ENCODE measurements at regions not wholly inside any gene's neighbourhood (a gene's known extent, or its start where the extent isn't known, plus 50 kb on each side); places are given as distances from the start of the nearest gene placed in this dataset.
"Not testable (repeated sequence)": the region's sequence is repeated elsewhere in the genome, so short reads cannot be mapped to it uniquely, and the experiment has no call there.

- Histone ChIP-seq H3K9me3 (ENCODE audit: control insufficient read depth in 4 of 4, low read length in 3 of 4) (peaks cover 0 to 2% (median 0%) of the 10 kb centered on the region in 4 donors), H3K36me3 (ENCODE audit: control insufficient read depth in 4 of 4, insufficient read depth in 3 of 4, low read depth in 1 of 4, low read length in 3 of 4) (no peaks in the 10 kb centered on the region), H3K9ac (ENCODE audit: low read depth in 1 of 2, low read length in 2 of 2) (no peak overlapping the region), H3K27me3 (ENCODE audit: control insufficient read depth in 4 of 4, insufficient read depth in 4 of 4, low read length in 3 of 4) (peaks cover 0 to 2% (median 0%) of the 10 kb centered on the region in 4 donors), H3K4me1 (ENCODE audit: control insufficient read depth in 4 of 4, insufficient read depth in 4 of 4, low read length in 3 of 4) (no peaks in the 10 kb centered on the region), H3K27ac (ENCODE audit: low read depth in 1 of 2, low read length in 2 of 2) (no peak overlapping the region), H3K4me3 (ENCODE audit: low read depth in 1 of 3, low read length in 3 of 3) (no peak overlapping the region)
- DNase-seq (ENCODE audit: low spot score) = no peak
- 74% methylated on average over 4 of the region's 4 CpGs for WGBS
- TF ChIP-seq FOXA1 (IDR thresholded peaks at IDR 0.05) (no peak), TAF1 (conservative IDR thresholded peaks at IDR 0.05) (no peak)
These were observed 2541.1 kb downstream of the PCDH9 start for GRCh38 chr13:64688893-64689677.

- H3K9ac ChIP-seq (ENCODE audit: low read depth in 1 of 2, low read length in 2 of 2); H3K36me3 ChIP-seq (ENCODE audit: control insufficient read depth in 4 of 4, insufficient read depth in 3 of 4, low read depth in 1 of 4, low read length in 3 of 4); H3K9me3 ChIP-seq (ENCODE audit: control insufficient read depth in 4 of 4, low read length in 3 of 4); H3K27ac ChIP-seq (ENCODE audit: low read depth in 1 of 2, low read length in 2 of 2); H3K4me1 ChIP-seq (ENCODE audit: control insufficient read depth in 4 of 4, insufficient read depth in 4 of 4, low read length in 3 of 4); H3K27me3 ChIP-seq (ENCODE audit: control insufficient read depth in 4 of 4, insufficient read depth in 4 of 4, low read length in 3 of 4); DNase-seq (ENCODE audit: low spot score); H3K4me3 ChIP-seq (ENCODE audit: low read depth in 1 of 3, low read length in 3 of 3): not testable (repeated sequence)
- WGBS = 70% methylated on average over 4 of the region's 4 CpGs
These were observed 2543.6 kb downstream of the PCDH9 start for GRCh38 chr13:64686536-64686935.

- no peak overlapping the region for H3K9ac ChIP-seq (ENCODE audit: low read depth in 1 of 2, low read length in 2 of 2)
- TF ChIP-seq NR2F2 (IDR thresholded peaks at IDR 0.05) (no peak), HNF4A (conservative IDR thresholded peaks at IDR 0.05) (no peak), SP1 (IDR thresholded peaks at IDR 0.05) (no peak), YY1 (IDR thresholded peaks at IDR 0.05) (no peak), FOXA1 (IDR thresholded peaks at IDR 0.05) (no peak), FOXA2 (IDR thresholded peaks at IDR 0.05) (no peak), EGR1 (IDR thresholded peaks at IDR 0.05; ENCODE audit: low read depth in 2 of 2) (no peak), CTCF (IDR thresholded peaks at IDR 0.05; ENCODE audit: low read depth, low read length, missing input control) (no peak)
- WGBS = 55% methylated on average over 7 of the region's 7 CpGs
- H3K27me3 ChIP-seq (ENCODE audit: control insufficient read depth in 4 of 4, insufficient read depth in 4 of 4, low read length in 3 of 4) = no peaks in the 10 kb centered on the region
- H3K27ac ChIP-seq (ENCODE audit: low read depth in 1 of 2, low read length in 2 of 2) = no peak overlapping the region
- H3K9me3 ChIP-seq (ENCODE audit: control insufficient read depth in 4 of 4, low read length in 3 of 4) = no peaks in the 10 kb centered on the region
- no peaks in the 10 kb centered on the region for H3K4me1 ChIP-seq (ENCODE audit: control insufficient read depth in 4 of 4, insufficient read depth in 4 of 4, low read length in 3 of 4)
- no peaks in the 10 kb centered on the region for H3K36me3 ChIP-seq (ENCODE audit: control insufficient read depth in 4 of 4, insufficient read depth in 3 of 4, low read depth in 1 of 4, low read length in 3 of 4)
- DNase-seq (ENCODE audit: low spot score) = no peak
- no peak overlapping the region for H3K4me3 ChIP-seq (ENCODE audit: low read depth in 1 of 3, low read length in 3 of 3)
These were observed 2545.3 kb downstream of the PCDH9 start for GRCh38 chr13:64684685-64685431.

- no peaks in the 10 kb centered on the region for H3K4me1 ChIP-seq (ENCODE audit: control insufficient read depth in 4 of 4, insufficient read depth in 4 of 4, low read length in 3 of 4)
- no peaks in the 10 kb centered on the region for H3K9me3 ChIP-seq (ENCODE audit: control insufficient read depth in 4 of 4, low read length in 3 of 4)
- 52% methylated on average over 3 of the region's 3 CpGs for WGBS
- no peak for DNase-seq (ENCODE audit: low spot score)
- no peak overlapping the region for H3K27ac ChIP-seq (ENCODE audit: low read depth in 1 of 2, low read length in 2 of 2)
- TF ChIP-seq SP1 (IDR thresholded peaks at IDR 0.05) (no peak), RAD21 (IDR thresholded peaks at IDR 0.05) (no peak)
- no peaks in the 10 kb centered on the region for H3K36me3 ChIP-seq (ENCODE audit: control insufficient read depth in 4 of 4, insufficient read depth in 3 of 4, low read depth in 1 of 4, low read length in 3 of 4)
- H3K4me3 ChIP-seq (ENCODE audit: low read depth in 1 of 3, low read length in 3 of 3) = no peak overlapping the region
- H3K9ac ChIP-seq (ENCODE audit: low read depth in 1 of 2, low read length in 2 of 2) = no peak overlapping the region
- no peaks in the 10 kb centered on the region for H3K27me3 ChIP-seq (ENCODE audit: control insufficient read depth in 4 of 4, insufficient read depth in 4 of 4, low read length in 3 of 4)
These were observed 2546.0 kb downstream of the PCDH9 start for GRCh38 chr13:64684108-64684507.

Data from liver (tissue), 8 donors.